ENCODE measurements at regions not wholly inside any gene's neighbourhood (a gene's known extent, or its start where the extent isn't known, plus 50 kb on each side); places are given as distances from the start of the nearest gene placed in this dataset.

DNA sequence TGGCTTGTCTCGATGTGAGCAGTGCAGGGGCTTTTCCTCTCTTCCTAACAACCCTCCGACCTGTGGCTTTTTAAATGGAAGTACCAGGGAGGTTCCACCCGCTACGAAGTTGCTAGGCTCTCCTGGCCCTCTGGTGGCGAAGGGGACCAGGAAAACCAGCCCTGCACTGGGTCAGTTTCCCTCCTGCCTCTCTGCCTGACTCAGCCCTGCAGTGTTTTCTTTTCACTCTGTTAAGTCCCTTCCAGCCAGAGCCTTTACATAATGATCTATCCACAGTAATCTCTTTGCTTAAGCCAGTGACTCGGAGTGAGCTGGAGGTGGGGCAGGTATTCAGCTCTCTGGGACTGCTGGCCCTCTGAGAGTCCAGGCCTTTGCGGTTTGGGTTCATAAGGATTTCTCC lies 331.3 kb upstream of the EEF2KMT start:
- TF ChIP-seq, protein P1, sequence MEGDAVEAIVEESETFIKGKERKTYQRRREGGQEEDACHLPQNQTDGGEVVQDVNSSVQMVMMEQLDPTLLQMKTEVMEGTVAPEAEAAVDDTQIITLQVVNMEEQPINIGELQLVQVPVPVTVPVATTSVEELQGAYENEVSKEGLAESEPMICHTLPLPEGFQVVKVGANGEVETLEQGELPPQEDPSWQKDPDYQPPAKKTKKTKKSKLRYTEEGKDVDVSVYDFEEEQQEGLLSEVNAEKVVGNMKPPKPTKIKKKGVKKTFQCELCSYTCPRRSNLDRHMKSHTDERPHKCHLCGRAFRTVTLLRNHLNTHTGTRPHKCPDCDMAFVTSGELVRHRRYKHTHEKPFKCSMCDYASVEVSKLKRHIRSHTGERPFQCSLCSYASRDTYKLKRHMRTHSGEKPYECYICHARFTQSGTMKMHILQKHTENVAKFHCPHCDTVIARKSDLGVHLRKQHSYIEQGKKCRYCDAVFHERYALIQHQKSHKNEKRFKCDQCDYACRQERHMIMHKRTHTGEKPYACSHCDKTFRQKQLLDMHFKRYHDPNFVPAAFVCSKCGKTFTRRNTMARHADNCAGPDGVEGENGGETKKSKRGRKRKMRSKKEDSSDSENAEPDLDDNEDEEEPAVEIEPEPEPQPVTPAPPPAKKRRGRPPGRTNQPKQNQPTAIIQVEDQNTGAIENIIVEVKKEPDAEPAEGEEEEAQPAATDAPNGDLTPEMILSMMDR (IDR thresholded peaks at IDR 0.05; ENCODE audit: low read depth, low read length) = no peak
- DNase-seq (ENCODE audit: low read depth in 2 of 2) = no peak
- H3K4me3 ChIP-seq (replicated peaks in 1 of 2; ENCODE audit: low read depth in 2 of 2, low read length in 2 of 2) = no peak overlapping the region

DNA sequence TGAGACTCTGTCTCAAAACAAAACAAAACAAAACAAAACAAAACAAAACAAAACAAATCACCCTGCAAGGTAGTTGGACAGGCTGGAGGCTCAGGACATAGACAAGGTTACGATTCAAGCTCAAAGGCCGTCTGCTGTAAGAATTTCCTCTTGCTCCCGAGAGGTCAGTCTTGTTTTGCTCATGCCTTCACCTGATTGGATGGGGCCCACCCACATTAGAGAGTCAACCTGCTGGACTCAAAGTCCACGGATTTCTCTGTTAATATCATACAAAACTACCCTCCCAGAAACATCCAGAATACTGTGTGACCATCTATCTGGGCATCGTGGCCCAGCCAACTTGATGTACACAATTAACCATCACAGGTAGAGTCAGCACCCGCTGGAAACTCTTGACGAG lies 330.0 kb upstream of the EEF2KMT start:
- TF ChIP-seq, protein P1 (IDR thresholded peaks at IDR 0.05; ENCODE audit: low read depth, low read length) = no peak
- no peak for DNase-seq (ENCODE audit: low read depth in 2 of 2)
- no peak overlapping the region for H3K4me3 ChIP-seq (replicated peaks in 1 of 2; ENCODE audit: low read depth in 2 of 2, low read length in 2 of 2)

DNA sequence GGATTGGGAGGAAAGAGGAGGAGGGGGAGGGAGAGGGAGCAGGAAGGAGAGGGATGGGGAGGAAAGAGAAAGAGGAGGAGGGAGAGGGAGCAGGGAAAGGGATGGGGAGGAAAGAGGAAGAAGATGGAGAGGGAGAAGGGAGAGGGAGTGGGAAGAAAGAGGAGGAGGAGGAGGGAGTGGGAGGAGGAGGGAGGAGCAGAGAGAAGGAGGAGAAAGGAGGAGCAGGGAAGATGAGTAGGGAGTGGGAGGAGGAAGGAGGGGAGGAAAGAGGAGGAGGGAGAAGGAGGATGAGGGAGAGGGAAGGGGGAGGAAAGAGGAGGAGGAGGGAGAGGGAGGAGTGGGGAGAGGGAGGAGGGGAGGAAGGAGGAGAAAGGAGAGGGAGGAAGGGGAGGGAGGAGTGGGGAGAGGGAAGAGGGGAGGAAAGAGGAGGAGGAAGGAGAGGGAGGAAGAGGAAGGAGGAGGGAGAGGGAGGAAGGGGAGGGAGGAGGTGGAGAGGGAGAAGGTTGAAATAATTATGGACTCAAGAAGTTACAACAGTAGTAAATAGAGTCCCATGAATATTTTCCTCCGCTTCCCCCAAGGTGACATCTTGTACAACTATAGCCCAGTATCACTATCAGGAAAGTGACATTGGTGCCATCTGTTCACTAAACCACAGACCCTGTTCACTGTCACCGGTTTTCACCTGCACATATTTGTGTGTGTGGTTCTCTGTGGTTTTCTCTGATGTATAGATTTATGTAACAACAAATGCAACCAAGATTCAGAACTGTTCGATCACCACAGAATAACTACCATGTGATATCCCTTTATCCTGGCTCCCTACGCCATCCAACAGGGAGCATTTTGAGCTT lies 325.3 kb upstream of the EEF2KMT start:
- no peak for DNase-seq (ENCODE audit: low read depth in 2 of 2)
- TF ChIP-seq, protein P1 (IDR thresholded peaks at IDR 0.05; ENCODE audit: low read depth, low read length) = no peak
- H3K4me3 ChIP-seq (replicated peaks in 1 of 2; ENCODE audit: low read depth in 2 of 2, low read length in 2 of 2) = no peak overlapping the region

DNA sequence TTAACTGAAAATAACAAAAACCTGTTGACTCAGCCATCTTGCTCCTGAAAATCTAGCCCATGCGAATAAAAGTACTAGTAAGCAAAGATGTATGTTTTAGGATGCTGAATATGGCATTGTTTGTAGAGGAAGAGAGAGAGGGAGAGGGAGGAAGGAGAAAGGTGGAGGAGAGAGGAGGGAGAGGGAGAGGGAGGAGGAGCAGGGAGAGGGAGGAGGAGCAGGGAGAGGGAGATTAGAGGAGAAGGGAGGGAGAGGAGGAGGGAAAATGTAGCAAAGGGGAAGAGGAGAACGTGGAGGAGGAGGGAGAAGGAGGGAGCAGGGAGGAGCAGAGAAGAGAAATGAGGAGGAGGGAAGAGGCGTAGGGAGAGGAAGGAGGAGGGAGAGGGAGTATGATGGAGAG lies 324.5 kb upstream of the EEF2KMT start:
- TF ChIP-seq, protein P1 (IDR thresholded peaks at IDR 0.05; ENCODE audit: low read depth, low read length) = no peak
- DNase-seq (ENCODE audit: low read depth in 2 of 2) = no peak
- H3K4me3 ChIP-seq (replicated peaks in 1 of 2; ENCODE audit: low read depth in 2 of 2, low read length in 2 of 2) = no peak overlapping the region

DNA sequence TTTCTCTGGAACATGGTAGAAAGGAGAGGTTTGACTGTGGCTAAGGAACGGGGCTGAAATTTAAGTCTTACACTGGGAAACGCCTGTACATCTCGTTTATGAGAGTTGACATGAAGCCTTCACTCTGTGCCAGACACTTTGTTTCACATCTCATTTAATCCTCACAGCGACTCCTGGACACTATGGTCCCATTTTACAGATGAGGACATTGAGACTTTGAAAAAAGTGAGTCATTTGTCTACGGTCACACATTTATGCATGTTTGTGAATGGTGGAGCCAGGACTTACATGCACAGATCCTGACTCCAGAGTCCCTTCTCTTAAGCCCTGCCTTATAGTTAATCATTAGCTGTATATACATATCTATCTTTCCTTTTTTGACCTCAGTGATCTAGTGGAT lies 318.4 kb upstream of the EEF2KMT start:
- DNase-seq (ENCODE audit: low read depth in 2 of 2) = no peak
- TF ChIP-seq, protein P1 (IDR thresholded peaks at IDR 0.05; ENCODE audit: low read depth, low read length) = no peak
- H3K4me3 ChIP-seq (replicated peaks in 1 of 2; ENCODE audit: low read depth in 2 of 2, low read length in 2 of 2) = no peak overlapping the region

DNA sequence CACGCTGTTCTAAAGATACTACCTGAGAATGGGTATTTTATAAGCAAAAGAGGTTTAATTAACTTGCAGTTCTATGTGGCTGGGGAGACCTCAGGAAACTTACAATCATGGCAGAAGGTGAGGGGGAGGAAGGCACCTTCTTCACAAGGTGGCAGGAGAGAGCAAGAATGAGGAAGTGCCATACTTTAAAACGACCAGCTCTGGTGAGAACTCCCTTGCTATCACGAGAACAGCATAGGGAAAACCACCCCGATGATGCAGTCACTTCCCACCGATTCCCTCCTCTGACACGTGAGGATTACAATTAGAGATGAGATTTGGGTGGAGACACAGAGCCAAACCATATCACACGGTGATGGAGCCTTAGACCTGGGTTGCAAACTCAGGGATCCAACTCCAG lies 317.5 kb upstream of the EEF2KMT start:
- H3K4me3 ChIP-seq (replicated peaks in 1 of 2; ENCODE audit: low read depth in 2 of 2, low read length in 2 of 2) = no peak overlapping the region
- TF ChIP-seq, protein P1 (IDR thresholded peaks at IDR 0.05; ENCODE audit: low read depth, low read length) = no peak
- no peak for DNase-seq (ENCODE audit: low read depth in 2 of 2)
